ENCODE measurements at regions not wholly inside any gene's neighbourhood (a gene's known extent, or its start where the extent isn't known, plus 50 kb on each side); places are given as distances from the start of the nearest gene placed in this dataset.

DNA sequence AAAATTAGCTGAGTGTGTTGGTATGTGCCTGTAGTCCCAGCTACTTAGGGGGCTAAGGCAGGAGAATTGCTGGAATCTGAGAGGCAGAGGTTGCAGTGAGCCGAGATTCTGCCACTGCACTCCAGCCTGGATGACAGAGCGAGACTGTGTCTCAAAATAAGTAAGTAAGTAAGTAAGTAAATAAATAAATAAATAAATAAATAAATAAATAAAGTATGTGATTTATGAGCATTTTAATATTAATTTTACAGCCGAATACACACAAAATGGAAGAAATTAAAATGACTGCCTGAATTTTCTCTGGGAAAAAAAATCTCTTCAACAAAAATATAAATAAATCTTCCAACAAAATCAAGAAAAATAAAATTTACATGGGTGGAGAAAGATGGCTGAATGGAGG lies 740.7 kb downstream of the CDH18 start:
- TF ChIP-seq CTCF (IDR thresholded peaks at IDR 0.05; ENCODE audit: low read depth, low read length) = no peak
- no peaks in the 10 kb centered on the region for H3K36me3 ChIP-seq
- no peak overlapping the region for H3K27ac ChIP-seq
- no peak overlapping the region for H3K4me3 ChIP-seq
- no peaks in the 10 kb centered on the region for H3K4me1 ChIP-seq (ENCODE audit: low read depth)
- DNase-seq (ENCODE audit: low read depth in 1 of 2, low spot score in 1 of 2) = no peak
- no peaks in the 10 kb centered on the region for H3K9me3 ChIP-seq (ENCODE audit: low read depth)
- no peaks in the 10 kb centered on the region for H3K27me3 ChIP-seq

DNA sequence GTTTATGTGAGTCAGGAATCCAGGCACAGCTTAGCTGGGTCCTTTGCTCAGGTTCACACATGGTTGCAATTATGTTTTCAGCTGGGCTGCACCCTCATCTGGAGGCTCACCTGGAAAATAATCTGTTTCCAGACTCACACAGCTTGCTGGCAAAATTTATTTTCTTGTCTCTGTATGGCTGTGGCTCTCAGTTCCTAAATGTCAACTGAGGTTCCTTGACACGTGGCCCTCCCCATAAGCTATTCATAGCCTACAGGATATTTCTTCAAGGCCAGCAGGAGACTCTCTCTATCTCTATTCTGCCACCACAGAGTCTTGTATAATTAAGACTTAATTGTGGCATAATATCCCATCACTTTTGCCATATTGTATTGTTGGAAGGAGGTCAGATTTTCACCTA lies 732.0 kb downstream of the CDH18 start:
- no peak overlapping the region for H3K27ac ChIP-seq
- DNase-seq (ENCODE audit: low read depth in 1 of 2, low spot score in 1 of 2) = peak in 1 of 2 donors; percentile 16
- H3K4me3 ChIP-seq = no peak overlapping the region
- no peaks in the 10 kb centered on the region for H3K27me3 ChIP-seq
- H3K9me3 ChIP-seq (ENCODE audit: low read depth) = no peaks in the 10 kb centered on the region
- no peak for TF ChIP-seq CTCF (IDR thresholded peaks at IDR 0.05; ENCODE audit: low read depth, low read length)
- no peaks in the 10 kb centered on the region for H3K36me3 ChIP-seq
- H3K4me1 ChIP-seq (ENCODE audit: low read depth) = peaks cover 4% of the 10 kb centered on the region

DNA sequence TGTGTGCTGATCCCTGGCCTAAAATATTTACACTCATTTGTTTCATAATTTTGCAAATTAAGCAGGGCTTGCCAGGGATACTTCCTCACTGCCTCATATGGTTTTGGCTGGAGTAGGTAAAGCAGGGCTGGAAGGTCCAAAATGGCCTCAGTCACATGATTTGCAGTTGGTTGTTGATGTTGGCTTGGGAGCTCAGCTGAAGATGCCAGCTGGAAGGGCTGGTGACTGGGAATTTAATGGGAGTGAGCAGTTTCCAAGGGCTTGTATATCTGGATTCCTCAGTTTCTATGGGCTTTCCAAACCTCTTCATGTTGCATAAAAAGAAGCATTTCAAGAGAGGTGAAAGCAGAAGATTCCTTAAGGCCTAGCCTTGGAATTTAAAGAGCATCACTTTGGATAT lies 729.3 kb downstream of the CDH18 start:
- H3K4me1 ChIP-seq (ENCODE audit: low read depth) = peaks cover 4% of the 10 kb centered on the region
- no peaks in the 10 kb centered on the region for H3K9me3 ChIP-seq (ENCODE audit: low read depth)
- H3K27ac ChIP-seq = no peak overlapping the region
- TF ChIP-seq CTCF (IDR thresholded peaks at IDR 0.05; ENCODE audit: low read depth, low read length) = no peak
- no peaks in the 10 kb centered on the region for H3K36me3 ChIP-seq
- H3K27me3 ChIP-seq = no peaks in the 10 kb centered on the region
- no peak for DNase-seq (ENCODE audit: low read depth in 1 of 2, low spot score in 1 of 2)
- H3K4me3 ChIP-seq = no peak overlapping the region

DNA sequence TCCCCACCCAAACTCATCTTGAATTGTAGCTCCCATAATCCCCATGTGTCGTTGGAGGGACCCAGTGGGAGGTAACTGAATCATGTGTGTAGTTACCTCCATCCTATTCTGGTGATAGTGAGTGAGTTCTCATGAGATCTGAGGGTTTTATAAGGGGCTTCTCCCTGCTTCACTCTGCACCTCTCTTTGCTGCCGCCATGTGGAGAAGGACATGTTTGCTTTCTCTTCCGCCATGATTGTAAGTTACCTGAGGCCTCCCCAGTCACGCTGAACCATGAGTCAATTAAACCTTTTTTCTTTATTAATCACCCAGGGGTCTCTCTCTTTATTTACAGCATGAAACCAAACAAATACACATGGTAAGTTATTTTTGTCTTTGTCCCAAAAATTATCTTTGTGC lies 726.1 kb downstream of the CDH18 start:
- TF ChIP-seq CTCF (IDR thresholded peaks at IDR 0.05; ENCODE audit: low read depth, low read length) = no peak
- H3K4me3 ChIP-seq = no peak overlapping the region
- no peak overlapping the region for H3K27ac ChIP-seq
- no peaks in the 10 kb centered on the region for H3K9me3 ChIP-seq (ENCODE audit: low read depth)
- no peak for DNase-seq (ENCODE audit: low read depth in 1 of 2, low spot score in 1 of 2)
- no peaks in the 10 kb centered on the region for H3K4me1 ChIP-seq (ENCODE audit: low read depth)
- no peaks in the 10 kb centered on the region for H3K27me3 ChIP-seq
- no peaks in the 10 kb centered on the region for H3K36me3 ChIP-seq

GRCh38 chr5:19264821-19265220 lies 723.2 kb downstream of the CDH18 start:
- no peak for TF ChIP-seq CTCF (IDR thresholded peaks at IDR 0.05; ENCODE audit: low read depth, low read length)
- no peak for DNase-seq (ENCODE audit: low read depth in 1 of 2, low spot score in 1 of 2)
- Histone ChIP-seq H3K36me3 (no peaks in the 10 kb centered on the region), H3K4me3 (no peak overlapping the region), H3K4me1 (ENCODE audit: low read depth) (no peaks in the 10 kb centered on the region), H3K9me3 (ENCODE audit: low read depth) (no peaks in the 10 kb centered on the region), H3K27me3 (no peaks in the 10 kb centered on the region), H3K27ac (no peak overlapping the region)

DNA sequence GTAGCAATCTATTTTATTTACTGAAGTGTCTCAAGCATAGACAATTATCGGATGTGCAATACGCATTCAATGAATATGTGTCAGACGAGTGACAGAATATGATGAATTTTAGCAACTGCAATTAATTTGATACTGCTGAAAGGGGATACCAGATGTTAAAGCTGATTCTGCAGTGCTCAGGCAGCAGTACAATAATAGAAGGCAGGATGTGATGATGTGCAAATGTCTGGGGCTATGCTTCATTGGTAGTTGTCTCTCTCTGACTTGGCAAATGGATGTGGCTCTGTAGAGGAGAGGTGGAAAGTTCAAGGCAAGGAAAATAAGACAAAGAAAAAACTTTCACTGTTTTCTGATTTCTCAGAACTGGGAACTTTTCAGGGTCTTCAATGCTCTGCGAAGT lies 721.2 kb downstream of the CDH18 start:
- no peaks in the 10 kb centered on the region for H3K4me1 ChIP-seq (ENCODE audit: low read depth)
- TF ChIP-seq CTCF (IDR thresholded peaks at IDR 0.05; ENCODE audit: low read depth, low read length) = no peak
- no peak for DNase-seq (ENCODE audit: low read depth in 1 of 2, low spot score in 1 of 2)
- H3K36me3 ChIP-seq = no peaks in the 10 kb centered on the region
- H3K27ac ChIP-seq = no peak overlapping the region
- H3K9me3 ChIP-seq (ENCODE audit: low read depth) = no peaks in the 10 kb centered on the region
- H3K27me3 ChIP-seq = no peaks in the 10 kb centered on the region
- H3K4me3 ChIP-seq = no peak overlapping the region

Data from cardiac muscle cell (in vitro differentiated cells and primary cell).